Lung (tissue), 11 donors: ENCODE measurements at regions not wholly inside any gene's neighbourhood (a gene's known extent, or its start where the extent isn't known, plus 50 kb on each side); places are given as distances from the start of the nearest gene placed in this dataset.

Experiments used
- ATAC-seq: fragments of 200-7000 bp; cut with Tn5 transposase; one replicate; pipeline ENCODE4 v1.9.1; 2020; ENCODE audit warnings: moderate number of reproducible peaks; ENCODE audit not compliant: insufficient read depth, low FRiP score
- DNase-seq, 3 donors: peaks; one replicate each; pipeline ENCODE4 v3.0.0-alpha.2; 2013 to 2017
- H3K27ac ChIP-seq, 2 donors: one replicate each; pipeline ENCODE4 v1.5.1; 2013; ENCODE audit warnings: mild to moderate bottlenecking in 2 of 2, moderate library complexity in 2 of 2, control low read depth in 1 of 2, inconsistent platforms in 1 of 2, low read depth in 1 of 2, low read length in 1 of 2
- H3K27me3 ChIP-seq, 3 donors: one replicate each; pipeline ENCODE4 v1.5.1; 2013; ENCODE audit warnings: low read length in 2 of 3; ENCODE audit not compliant: control insufficient read depth in 3 of 3, insufficient read depth in 3 of 3
- H3K36me3 ChIP-seq, 4 donors: one replicate each; pipeline ENCODE4 v1.5.1; 2013; ENCODE audit warnings: low read length in 4 of 4, mild to moderate bottlenecking in 1 of 4, moderate library complexity in 1 of 4; ENCODE audit not compliant: control insufficient read depth in 4 of 4, insufficient read depth in 4 of 4
- H3K4me1 ChIP-seq, 5 donors: one replicate each; pipeline ENCODE4 v1.5.1; 2013; ENCODE audit warnings: low read length in 5 of 5, mild to moderate bottlenecking in 2 of 5, moderate library complexity in 1 of 5; ENCODE audit not compliant: control insufficient read depth in 5 of 5, insufficient read depth in 5 of 5
- H3K4me3 ChIP-seq: one replicate; pipeline ENCODE4 v1.5.1; 2013; ENCODE audit warnings: mild to moderate bottlenecking, control low read depth, moderate library complexity
- H3K9ac ChIP-seq, 2 donors: one replicate each; pipeline ENCODE4 v1.5.1; 2013; ENCODE audit warnings: low read length in 2 of 2, control low read depth in 1 of 2; ENCODE audit not compliant: insufficient read depth in 1 of 2
- H3K9me3 ChIP-seq, 4 donors: one replicate each; pipeline ENCODE4 v1.5.1; 2013; ENCODE audit warnings: low read length in 3 of 4, mild to moderate bottlenecking in 1 of 4, moderate library complexity in 1 of 4; ENCODE audit not compliant: control insufficient read depth in 4 of 4, insufficient read depth in 3 of 4
- CTCF ChIP-seq: IDR thresholded peaks from 2 replicates; pipeline ENCODE4 v1.5.1; 2012; ENCODE audit warnings: mild to moderate bottlenecking; ENCODE audit errors: control extremely low read depth, extremely low read depth
- WGBS, 2 donors: extraction: QIAGEN DNeasy Blood & Tissue Kit; methylation state at CpG; one replicate each; pipeline ENCODE4 v1.1.7; 2013; 5-methylcytosine and 5-hydroxymethylcytosine counted together
- donor health status: control.
- donor health status: control.
- donor health status: Bipolar disorder and iron deficiency.
- donor health status: healthy.
- donor health status: DM: yes; HTN: yes; CAD: no.

GRCh38 chr2:172153156-172153555 is 50.5 kb upstream of the DLX2 start:
- no peaks in the 10 kb centered on the region for H3K9me3 ChIP-seq
- H3K9ac ChIP-seq = no peak overlapping the region
- TF ChIP-seq CTCF = no peak
- peaks cover 0 to 7% (median 6%) of the 10 kb centered on the region in 3 donors for H3K27me3 ChIP-seq
- H3K4me3 ChIP-seq = no peak overlapping the region
- no peak overlapping the region for H3K27ac ChIP-seq
- H3K36me3 ChIP-seq = no peaks in the 10 kb centered on the region
- H3K4me1 ChIP-seq = no peaks in the 10 kb centered on the region
- ATAC-seq = no peak
- no peak for DNase-seq
- WGBS, 2 donors = 12 to 34% methylated on average over 2 of the region's 2 CpGs

- TF ChIP-seq CTCF = no peak
- Histone ChIP-seq H3K27me3 (peaks cover 0 to 7% (median 6%) of the 10 kb centered on the region in 3 donors), H3K4me1 (no peaks in the 10 kb centered on the region), H3K4me3 (no peak overlapping the region), H3K9ac (no peak overlapping the region), H3K36me3 (no peaks in the 10 kb centered on the region), H3K9me3 (no peaks in the 10 kb centered on the region), H3K27ac (no peak overlapping the region)
- no peak for DNase-seq
- no peak for ATAC-seq
Observed at GRCh38 chr2:172153757-172154156, 51.1 kb upstream of the DLX2 start.

- TF ChIP-seq CTCF = no peak
- WGBS, 2 donors = 86 to 92% methylated on average over 12 of the region's 12 CpGs
Observed at GRCh38 chr2:172155752-172156151, 53.1 kb upstream of the DLX2 start.

GRCh38 chr2:172160839-172161238 is 58.1 kb upstream of the DLX2 start:
- peaks cover 0 to 3% (median 2%) of the 10 kb centered on the region in 3 donors for H3K27me3 ChIP-seq
- no peaks in the 10 kb centered on the region for H3K4me1 ChIP-seq
- peaks cover 0 to 7% (median 0%) of the 10 kb centered on the region in 4 donors for H3K9me3 ChIP-seq
- no peak overlapping the region for H3K9ac ChIP-seq
- H3K4me3 ChIP-seq = no peak overlapping the region
- WGBS, 2 donors = 93 to 98% methylated on average over 1 of the region's 1 CpG
- no peaks in the 10 kb centered on the region for H3K36me3 ChIP-seq
- no peak overlapping the region for H3K27ac ChIP-seq
- ATAC-seq (no peak), DNase-seq (no peak)
- no peak for TF ChIP-seq CTCF

More at GRCh38 chr2:172155752-172156151, 53.1 kb upstream of the DLX2 start:
- no peak overlapping the region for H3K4me3 ChIP-seq
- no peaks in the 10 kb centered on the region for H3K4me1 ChIP-seq
- no peak overlapping the region for H3K9ac ChIP-seq
- H3K27me3 ChIP-seq = peaks cover 0 to 7% (median 6%) of the 10 kb centered on the region in 3 donors
- no peak overlapping the region for H3K27ac ChIP-seq
- no peaks in the 10 kb centered on the region for H3K36me3 ChIP-seq
- ATAC-seq (no peak), DNase-seq (no peak)
- no peaks in the 10 kb centered on the region for H3K9me3 ChIP-seq
